Spleen (tissue), 11 donors: ENCODE measurements at regions not wholly inside any gene's neighbourhood (a gene's known extent, or its start where the extent isn't known, plus 50 kb on each side); places are given as distances from the start of the nearest gene placed in this dataset.

Source experiments
- DNase-seq: peaks from one replicate; pipeline ENCODE4 v3.0.0-alpha.2; 2020
- H3K27ac ChIP-seq, 8 donors: fragments of 200-600 bp; sonication (generic) in 7 of 8; 1 replicate in 4 of 8; 2 replicates in 4 of 8; pipeline versions ENCODE4 v1.5.0 to v1.8.0; 2016 to 2021; ENCODE audit warnings: inconsistent platforms in 4 of 8, mild to moderate bottlenecking in 4 of 8, moderate library complexity in 1 of 8
- H3K27me3 ChIP-seq, 7 donors: fragments of 200-600 bp; sonication (generic) in 6 of 7; replicated peaks in 1 of 7; 1 replicate in 4 of 7; 2 replicates in 3 of 7; pipeline versions ENCODE4 v1.5.0 to v1.8.0; 2016 to 2021; ENCODE audit warnings: inconsistent platforms in 3 of 7, mild to moderate bottlenecking in 1 of 7
- H3K36me3 ChIP-seq, 6 donors: fragments of 200-600 bp; sonication (generic) in 5 of 6; 1 replicate in 4 of 6; 2 replicates in 2 of 6; pipeline versions ENCODE4 v1.5.0 to v1.8.0; 2016 to 2021; ENCODE audit warnings: inconsistent platforms in 2 of 6
- H3K4me1 ChIP-seq, 6 donors: fragments of 200-600 bp; sonication (generic) in 5 of 6; 1 replicate in 3 of 6; 2 replicates in 3 of 6; pipeline versions ENCODE4 v1.5.0 to v1.8.0; 2016 to 2021; ENCODE audit warnings: inconsistent platforms in 3 of 6
- H3K4me3 ChIP-seq, 8 donors: fragments of 200-600 bp; sonication (generic) in 7 of 8; 1 replicate in 4 of 8; 2 replicates in 4 of 8; pipeline versions ENCODE4 v1.5.0 to v1.8.0; 2016 to 2021; ENCODE audit warnings: inconsistent platforms in 4 of 8, mild to moderate bottlenecking in 4 of 8, moderate library complexity in 2 of 8
- H3K9me3 ChIP-seq, 8 donors: fragments of 200-600 bp; sonication (generic) in 7 of 8; 1 replicate in 4 of 8; 2 replicates in 4 of 8; pipeline versions ENCODE4 v1.5.0 to v1.8.0; 2016 to 2021; ENCODE audit warnings: inconsistent platforms in 4 of 8
- CTCF ChIP-seq, 11 experiments: fragments of 200-600 bp in 7 of 11; fragments of 450-650 bp in 4 of 11; sonication (generic) in 4 of 11; IDR thresholded peaks in 8 of 11; conservative IDR thresholded peaks in 3 of 11; 1 replicate in 7 of 11; 2 replicates in 4 of 11; pipeline versions ENCODE4 v1.4.0 to v1.8.0; 2016 to 2021; ENCODE audit warnings: antibody characterized with exemption in 11 of 11, inconsistent platforms in 4 of 11, mild to moderate bottlenecking in 1 of 11
- POLR2A ChIP-seq, 3 donors: fragments of 450-650 bp; IDR thresholded peaks; one replicate each; pipeline ENCODE4 v1.5.1; 2017; ENCODE audit warnings: antibody characterized with exemption in 3 of 3, mild to moderate bottlenecking in 1 of 3
- POLR2AphosphoS5 ChIP-seq, 3 donors: sonication (generic); formaldehyde crosslinking; IDR thresholded peaks; one replicate each; pipeline ENCODE4 v1.5.1; 2017; ENCODE audit warnings: antibody characterized with exemption in 3 of 3
- WGBS, 5 donors: extraction: QIAGEN DNeasy Blood & Tissue Kit in 3 of 5; methylation state at CpG; one replicate each; pipeline versions ENCODE4 v1.1.5 to v1.1.7; 2013 to 2018; 5-methylcytosine and 5-hydroxymethylcytosine counted together
- intact Hi-C: fragments of 100-400 bp; cut with DNase I; formaldehyde crosslinking; loops from one replicate; pipeline ENCODE4 v1.15.0; 2023; ENCODE audit warnings: low total_unique reads
- donor health status: healthy with polysubstance abuse.
- donor health status: DM: no; HTN: no; CAD: no; lungs with moderate emphysema.
- donor health status: DM: no; HTN: no; CAD: no.
- donor health status: Bipolar disorder and iron deficiency.
- donor health status: healthy.
- donor health status: DM: no; HTN: no; CAD: no.
- donor health status: DM: yes; HTN: yes; CAD: no.

- H3K27ac ChIP-seq = no peak overlapping the region
- TF ChIP-seq POLR2A (IDR thresholded peaks at IDR 0.05) (no peak), CTCF (IDR thresholded peaks at IDR 0.05 in 8 of 11, conservative IDR thresholded peaks at IDR 0.05 in 3 of 11) (no peak), POLR2AphosphoS5 (IDR thresholded peaks at IDR 0.05) (no peak)
- no peak for DNase-seq
- intact Hi-C loops = no loop called here
- no peaks in the 10 kb centered on the region for H3K36me3 ChIP-seq
- no peak overlapping the region for H3K4me3 ChIP-seq
- WGBS, 5 donors = 67 to 86% (median 71%) methylated on average over 2 of the region's 2 CpGs
- no peaks in the 10 kb centered on the region for H3K4me1 ChIP-seq
- H3K9me3 ChIP-seq = peaks cover 0 to 4% (median 0%) of the 10 kb centered on the region in 8 donors
- H3K27me3 ChIP-seq = no peaks in the 10 kb centered on the region
These were observed 241.1 kb downstream of the RAB38 start for GRCh38 chr11:87934182-87934581.

GRCh38 chr11:87926250-87926970 lies 248.8 kb downstream of the RAB38 start:
- intact Hi-C loops = no loop called here
- 69 to 83% (median 72%) methylated on average over 5 of the region's 5 CpGs for WGBS, 5 donors

GRCh38 chr11:87924125-87924524 lies 251.1 kb downstream of the RAB38 start:
- no peak for TF ChIP-seq CTCF (IDR thresholded peaks at IDR 0.05 in 8 of 11, conservative IDR thresholded peaks at IDR 0.05 in 3 of 11)
- no peak for TF ChIP-seq POLR2A (IDR thresholded peaks at IDR 0.05)

More at GRCh38 chr11:87926250-87926970, 248.8 kb downstream of the RAB38 start:
- Histone ChIP-seq H3K27me3 (no peaks in the 10 kb centered on the region), H3K4me1 (no peaks in the 10 kb centered on the region), H3K27ac (no peak overlapping the region), H3K4me3 (no peak overlapping the region), H3K36me3 (no peaks in the 10 kb centered on the region), H3K9me3 (peaks cover 0 to 4% (median 0%) of the 10 kb centered on the region in 8 donors)
- no peak for TF ChIP-seq POLR2AphosphoS5 (IDR thresholded peaks at IDR 0.05)
- no peak for TF ChIP-seq POLR2A (IDR thresholded peaks at IDR 0.05)
- no peak for TF ChIP-seq CTCF (IDR thresholded peaks at IDR 0.05 in 8 of 11, conservative IDR thresholded peaks at IDR 0.05 in 3 of 11)
- DNase-seq = no peak

GRCh38 chr11:87917111-87917510 lies 258.1 kb downstream of the RAB38 start:
- intact Hi-C loops = no loop called here
- Histone ChIP-seq H3K4me1 (no peaks in the 10 kb centered on the region), H3K27me3 (no peaks in the 10 kb centered on the region), H3K4me3 (no peak overlapping the region), H3K27ac (no peak overlapping the region), H3K36me3 (no peaks in the 10 kb centered on the region), H3K9me3 (no peaks in the 10 kb centered on the region)
- DNase-seq = no peak
- TF ChIP-seq POLR2AphosphoS5 (IDR thresholded peaks at IDR 0.05) (no peak), POLR2A (IDR thresholded peaks at IDR 0.05) (no peak), CTCF (IDR thresholded peaks at IDR 0.05 in 8 of 11, conservative IDR thresholded peaks at IDR 0.05 in 3 of 11) (no peak)
- WGBS, 5 donors = 75 to 87% (median 82%) methylated on average over 3 of the region's 3 CpGs

More at GRCh38 chr11:87924125-87924524, 251.1 kb downstream of the RAB38 start:
- no peaks in the 10 kb centered on the region for H3K4me1 ChIP-seq
- DNase-seq = no peak
- H3K27ac ChIP-seq = no peak overlapping the region
- no peaks in the 10 kb centered on the region for H3K9me3 ChIP-seq
- intact Hi-C loops = no loop called here
- WGBS, 5 donors = 43 to 75% (median 57%) methylated on average over 1 of the region's 1 CpG
- no peaks in the 10 kb centered on the region for H3K36me3 ChIP-seq
- no peak overlapping the region for H3K4me3 ChIP-seq
- no peaks in the 10 kb centered on the region for H3K27me3 ChIP-seq
